ENCODE measurements at regions not wholly inside any gene's neighbourhood (a gene's known extent, or its start where the extent isn't known, plus 50 kb on each side); places are given as distances from the start of the nearest gene placed in this dataset.

DNA sequence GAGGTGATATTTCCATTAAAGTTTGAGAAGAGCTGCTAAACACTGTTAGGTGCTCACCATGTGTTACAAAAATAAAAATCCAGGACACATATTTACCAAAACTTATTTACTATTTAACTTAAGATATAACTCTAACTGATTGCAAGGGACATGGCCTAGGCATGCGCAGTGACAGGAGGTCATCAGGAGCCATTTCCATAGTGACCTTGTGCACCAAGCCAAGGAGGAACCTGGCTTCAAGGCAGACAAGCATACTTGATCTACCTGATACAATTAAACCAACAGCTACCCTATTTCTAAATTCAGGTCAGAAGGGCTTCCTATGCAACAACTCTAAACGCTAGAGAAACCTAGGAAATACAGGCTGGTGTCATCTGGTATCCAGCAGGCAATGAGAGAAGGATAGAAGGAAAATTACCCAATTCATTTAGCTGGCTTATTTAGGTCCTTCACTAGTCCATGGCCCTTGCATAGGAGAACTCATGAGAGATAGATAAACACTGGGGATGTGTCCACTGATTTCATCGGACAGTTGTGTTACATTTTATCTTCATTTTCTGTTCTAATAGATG lies 134.4 kb downstream of the FOXB1 start:
- intact Hi-C loops (cut with DNase I; ENCODE audit: low total_unique reads): no loop called here
- no peak overlapping the region for H3K27ac ChIP-seq
- TF ChIP-seq, protein P1, sequence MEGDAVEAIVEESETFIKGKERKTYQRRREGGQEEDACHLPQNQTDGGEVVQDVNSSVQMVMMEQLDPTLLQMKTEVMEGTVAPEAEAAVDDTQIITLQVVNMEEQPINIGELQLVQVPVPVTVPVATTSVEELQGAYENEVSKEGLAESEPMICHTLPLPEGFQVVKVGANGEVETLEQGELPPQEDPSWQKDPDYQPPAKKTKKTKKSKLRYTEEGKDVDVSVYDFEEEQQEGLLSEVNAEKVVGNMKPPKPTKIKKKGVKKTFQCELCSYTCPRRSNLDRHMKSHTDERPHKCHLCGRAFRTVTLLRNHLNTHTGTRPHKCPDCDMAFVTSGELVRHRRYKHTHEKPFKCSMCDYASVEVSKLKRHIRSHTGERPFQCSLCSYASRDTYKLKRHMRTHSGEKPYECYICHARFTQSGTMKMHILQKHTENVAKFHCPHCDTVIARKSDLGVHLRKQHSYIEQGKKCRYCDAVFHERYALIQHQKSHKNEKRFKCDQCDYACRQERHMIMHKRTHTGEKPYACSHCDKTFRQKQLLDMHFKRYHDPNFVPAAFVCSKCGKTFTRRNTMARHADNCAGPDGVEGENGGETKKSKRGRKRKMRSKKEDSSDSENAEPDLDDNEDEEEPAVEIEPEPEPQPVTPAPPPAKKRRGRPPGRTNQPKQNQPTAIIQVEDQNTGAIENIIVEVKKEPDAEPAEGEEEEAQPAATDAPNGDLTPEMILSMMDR (IDR thresholded peaks at IDR 0.05): no peak
- TF ChIP-seq POLR2A (IDR thresholded peaks at IDR 0.05): no peak
- H3K9me3 ChIP-seq: no peaks in the 10 kb centered on the region
- H3K27me3 ChIP-seq: no peaks in the 10 kb centered on the region
- H3K36me3 ChIP-seq: no peaks in the 10 kb centered on the region
- DNase-seq: no peak
- no peak overlapping the region for H3K4me3 ChIP-seq
- H3K4me1 ChIP-seq: no peaks in the 10 kb centered on the region

- Histone ChIP-seq H3K27me3 (peaks cover 0 to 5% of the 10 kb centered on the region in 2 donors), H3K36me3 (no peaks in the 10 kb centered on the region), H3K27ac (no peak overlapping the region), H3K4me3 (no peak overlapping the region), H3K4me1 (no peaks in the 10 kb centered on the region), H3K9me3 (no peaks in the 10 kb centered on the region)
- TF ChIP-seq, protein P1 (IDR thresholded peaks at IDR 0.05): no peak
- no peak for TF ChIP-seq POLR2A (IDR thresholded peaks at IDR 0.05)
- no peak for DNase-seq
- intact Hi-C loops (cut with DNase I; ENCODE audit: low total_unique reads): no loop called here
Measured at GRCh38 chr15:60152386-60152785, 148.3 kb downstream of the FOXB1 start.

DNA sequence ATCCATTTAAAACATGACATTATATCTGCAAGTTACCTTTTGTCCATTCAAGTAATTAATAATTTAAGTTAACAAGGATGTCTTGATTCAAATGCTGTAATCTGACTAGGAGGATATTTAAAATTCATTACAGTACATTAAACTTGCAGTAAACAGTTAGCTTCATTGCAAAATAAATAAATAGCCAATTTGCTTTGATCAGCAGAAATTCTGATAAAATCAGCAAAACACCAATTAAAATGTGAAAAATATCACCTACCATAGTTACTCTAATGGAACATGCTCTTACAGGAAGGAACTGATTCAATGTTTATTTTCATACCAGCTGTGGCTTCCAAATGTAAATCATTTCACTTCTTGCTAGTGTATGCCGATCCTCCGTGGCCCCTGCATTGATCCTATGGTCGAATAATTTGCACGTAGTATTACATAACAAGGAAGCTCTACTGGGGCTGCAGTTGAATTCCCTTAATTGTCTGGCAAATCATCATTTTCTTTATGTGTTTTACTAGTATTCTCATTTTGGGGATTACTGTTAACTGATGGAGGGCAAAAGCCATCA lies 150.7 kb downstream of the FOXB1 start:
- no peak for DNase-seq
- TF ChIP-seq, protein P1 (IDR thresholded peaks at IDR 0.05): no peak
- no peak for TF ChIP-seq POLR2A (IDR thresholded peaks at IDR 0.05)
- Histone ChIP-seq H3K27ac (no peak overlapping the region), H3K4me1 (no peaks in the 10 kb centered on the region), H3K27me3 (peaks cover 0 to 11% of the 10 kb centered on the region in 2 donors), H3K36me3 (no peaks in the 10 kb centered on the region), H3K4me3 (no peak overlapping the region), H3K9me3 (no peaks in the 10 kb centered on the region)
- intact Hi-C loops (cut with DNase I; ENCODE audit: low total_unique reads): no loop called here

DNA sequence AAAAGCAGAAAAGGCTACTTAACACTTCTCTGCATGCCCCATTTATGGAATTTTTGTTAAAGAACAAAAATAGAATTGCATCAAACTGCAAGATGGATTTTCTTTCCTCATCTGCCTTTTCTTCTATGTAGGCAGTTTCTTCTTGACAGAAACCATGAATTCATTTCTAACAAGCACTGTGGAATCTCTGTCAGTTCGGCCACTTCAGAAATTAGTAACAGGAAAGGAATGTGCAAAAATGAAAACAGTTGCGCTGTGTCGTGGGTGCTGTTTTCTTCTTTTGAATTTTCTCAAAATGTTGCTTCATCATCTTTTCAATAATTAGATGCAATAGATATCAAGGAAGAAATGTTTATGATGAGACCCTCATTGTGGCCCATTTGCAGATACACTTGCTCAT lies 151.6 kb downstream of the FOXB1 start:
- H3K9me3 ChIP-seq: no peaks in the 10 kb centered on the region
- no peak overlapping the region for H3K4me3 ChIP-seq
- no peaks in the 10 kb centered on the region for H3K4me1 ChIP-seq
- DNase-seq: no peak
- TF ChIP-seq, protein P1 (IDR thresholded peaks at IDR 0.05): no peak
- TF ChIP-seq POLR2A (IDR thresholded peaks at IDR 0.05): no peak
- intact Hi-C loops (cut with DNase I; ENCODE audit: low total_unique reads): no loop called here
- H3K36me3 ChIP-seq: no peaks in the 10 kb centered on the region
- H3K27ac ChIP-seq: no peak overlapping the region
- H3K27me3 ChIP-seq: peaks cover 0 to 11% of the 10 kb centered on the region in 2 donors

- no peaks in the 10 kb centered on the region for H3K36me3 ChIP-seq
- no peaks in the 10 kb centered on the region for H3K4me1 ChIP-seq
- intact Hi-C loops (cut with DNase I; ENCODE audit: low total_unique reads): no loop called here
- TF ChIP-seq, protein P1 (IDR thresholded peaks at IDR 0.05): no peak
- no peak for TF ChIP-seq POLR2A (IDR thresholded peaks at IDR 0.05)
- DNase-seq: no peak
- H3K9me3 ChIP-seq: no peaks in the 10 kb centered on the region
- peaks cover 0 to 11% of the 10 kb centered on the region in 2 donors for H3K27me3 ChIP-seq
- no peak overlapping the region for H3K27ac ChIP-seq
- no peak overlapping the region for H3K4me3 ChIP-seq
Measured at GRCh38 chr15:60160909-60161308, 156.8 kb downstream of the FOXB1 start.

Measured in uterus (tissue), 3 donors.